Smooth muscle cell (in vitro differentiated cells): ENCODE measurements at regions not wholly inside any gene's neighbourhood (a gene's known extent, or its start where the extent isn't known, plus 50 kb on each side); places are given as distances from the start of the nearest gene placed in this dataset.

Experiments used
- DNase-seq: peaks from one replicate; lab custom pipeline; 2025; ENCODE audit not compliant: unreplicated experiment; lab: John Stamatoyannopoulos, UW
- H2AFZ ChIP-seq: fragments of 200-600 bp; sonication (generic); 2 replicates; pipeline ENCODE4 v1.6.0; 2016; ENCODE audit warnings: antibody characterized with exemption, low read depth, mild to moderate bottlenecking
- H3F3A ChIP-seq: fragments of 200-600 bp; sonication (generic); 2 replicates; pipeline ENCODE4 v1.6.0; 2017; ENCODE audit warnings: antibody characterized with exemption, low read depth
- H3K27ac ChIP-seq: fragments of 200-600 bp; sonication (generic); 2 replicates; pipeline ENCODE4 v1.5.1; 2016; ENCODE audit warnings: low read depth, mild to moderate bottlenecking
- H3K27me3 ChIP-seq: fragments of 200-600 bp; sonication (generic); 2 replicates; pipeline ENCODE4 v1.6.1; 2016; ENCODE audit warnings: low read depth, mild to moderate bottlenecking
- H3K36me3 ChIP-seq: fragments of 200-600 bp; sonication (generic); 2 replicates; pipeline ENCODE4 v1.5.1; 2016; ENCODE audit warnings: low read depth
- H3K4me1 ChIP-seq: fragments of 200-600 bp; sonication (generic); 2 replicates; pipeline ENCODE4 v1.5.1; 2016; ENCODE audit warnings: low read depth
- H3K4me2 ChIP-seq: fragments of 200-600 bp; sonication (generic); 2 replicates; pipeline ENCODE4 v1.6.0; 2016; ENCODE audit warnings: mild to moderate bottlenecking
- H3K4me3 ChIP-seq: fragments of 200-600 bp; sonication (generic); 2 replicates; pipeline ENCODE4 v1.5.1; 2016; ENCODE audit warnings: mild to moderate bottlenecking
- H3K79me2 ChIP-seq: fragments of 200-600 bp; sonication (generic); 2 replicates; pipeline ENCODE4 v1.6.0; 2016; ENCODE audit warnings: low read depth, mild to moderate bottlenecking
- H3K9ac ChIP-seq: fragments of 200-600 bp; sonication (generic); 2 replicates; pipeline ENCODE4 v1.6.0; 2016; ENCODE audit warnings: low read depth
- H3K9me3 ChIP-seq: fragments of 200-600 bp; sonication (generic); replicated peaks from 2 replicates; pipeline ENCODE4 v1.5.1; 2016; ENCODE audit warnings: low read depth
- H4K20me1 ChIP-seq: fragments of 200-600 bp; sonication (generic); 2 replicates; pipeline ENCODE4 v1.6.0; 2016; ENCODE audit warnings: low read depth
- CTCF ChIP-seq: fragments of 200-600 bp; sonication (generic); IDR thresholded peaks from 2 replicates; pipeline ENCODE4 v1.5.1; 2017; ENCODE audit warnings: borderline replicate concordance, mild to moderate bottlenecking, antibody characterized with exemption; ENCODE audit not compliant: insufficient read depth, poor library complexity, severe bottlenecking
- WGBS: methylation state at CpG from one replicate; pipeline ENCODE4 v1.1.7; 2016; ENCODE audit warnings: low lambda C conversion rate; 5-methylcytosine and 5-hydroxymethylcytosine counted together

GRCh38 chr21:35819134-35819533 lies 241.2 kb downstream of the SETD4 start:
- no peak overlapping the region for H3K4me2 ChIP-seq
- no peak overlapping the region for H3K4me3 ChIP-seq
- H3F3A ChIP-seq = no peaks in the 10 kb centered on the region
- no peaks in the 10 kb centered on the region for H4K20me1 ChIP-seq
- H3K9ac ChIP-seq = no peak overlapping the region
- no peaks in the 10 kb centered on the region for H3K4me1 ChIP-seq
- WGBS = 88% methylated on average over 12 of the region's 12 CpGs
- no peak overlapping the region for H3K27ac ChIP-seq
- no peaks in the 10 kb centered on the region for H3K79me2 ChIP-seq
- DNase-seq = no peak
- no peak for TF ChIP-seq CTCF
- H3K9me3 ChIP-seq = no peaks in the 10 kb centered on the region
- H2AFZ ChIP-seq = no peak overlapping the region
- H3K36me3 ChIP-seq = no peaks in the 10 kb centered on the region
- no peaks in the 10 kb centered on the region for H3K27me3 ChIP-seq

GRCh38 chr21:35818597-35818996 lies 241.7 kb downstream of the SETD4 start:
- WGBS = 92% methylated on average over 8 of the region's 8 CpGs
- H3K79me2 ChIP-seq = no peaks in the 10 kb centered on the region
- no peaks in the 10 kb centered on the region for H3K4me1 ChIP-seq
- no peaks in the 10 kb centered on the region for H3K36me3 ChIP-seq
- no peaks in the 10 kb centered on the region for H3K9me3 ChIP-seq
- no peak overlapping the region for H3K4me2 ChIP-seq
- DNase-seq = no peak
- no peak overlapping the region for H3K9ac ChIP-seq
- no peaks in the 10 kb centered on the region for H3K27me3 ChIP-seq
- no peaks in the 10 kb centered on the region for H3F3A ChIP-seq
- no peak overlapping the region for H3K27ac ChIP-seq
- no peak overlapping the region for H3K4me3 ChIP-seq
- no peak for TF ChIP-seq CTCF
- H4K20me1 ChIP-seq = no peaks in the 10 kb centered on the region
- no peak overlapping the region for H2AFZ ChIP-seq

- 83% methylated on average over 5 of the region's 5 CpGs for WGBS
- Histone ChIP-seq H3K4me1 (no peaks in the 10 kb centered on the region), H4K20me1 (no peaks in the 10 kb centered on the region), H3K27me3 (no peaks in the 10 kb centered on the region), H3K9ac (no peak overlapping the region), H2AFZ (peak overlapping the region; percentile 86), H3K79me2 (no peaks in the 10 kb centered on the region), H3K9me3 (no peaks in the 10 kb centered on the region), H3K4me3 (no peak overlapping the region), H3F3A (no peaks in the 10 kb centered on the region), H3K36me3 (no peaks in the 10 kb centered on the region), H3K4me2 (no peak overlapping the region), H3K27ac (no peak overlapping the region)
- DNase-seq = no peak
- no peak for TF ChIP-seq CTCF
Measured at GRCh38 chr21:35814858-35815619, 245.3 kb downstream of the SETD4 start.

GRCh38 chr21:35812679-35813078 lies 247.6 kb downstream of the SETD4 start:
- WGBS = 97% methylated on average over 9 of the region's 9 CpGs
- no peak for TF ChIP-seq CTCF
- no peak for DNase-seq

More at GRCh38 chr21:35812679-35813078, 247.6 kb downstream of the SETD4 start:
- H3K79me2 ChIP-seq = no peaks in the 10 kb centered on the region
- no peak overlapping the region for H2AFZ ChIP-seq
- no peaks in the 10 kb centered on the region for H3K4me1 ChIP-seq
- no peak overlapping the region for H3K4me2 ChIP-seq
- H3K27ac ChIP-seq = no peak overlapping the region
- no peaks in the 10 kb centered on the region for H3K36me3 ChIP-seq
- H3K27me3 ChIP-seq = no peaks in the 10 kb centered on the region
- no peaks in the 10 kb centered on the region for H4K20me1 ChIP-seq
- no peaks in the 10 kb centered on the region for H3K9me3 ChIP-seq
- H3F3A ChIP-seq = no peaks in the 10 kb centered on the region
- no peak overlapping the region for H3K9ac ChIP-seq
- H3K4me3 ChIP-seq = no peak overlapping the region
